Glutamatergic neuron (in vitro differentiated cells): ENCODE measurements at regions not wholly inside any gene's neighbourhood (a gene's known extent, or its start where the extent isn't known, plus 50 kb on each side); places are given as distances from the start of the nearest gene placed in this dataset.
A peak's percentile ranks its signal among the peaks of the same experiment; 100 is the strongest.

Experiments used
- DNase-seq: peaks from one replicate; pipeline ENCODE4 v3.0.0; 2022
- H3K27ac Mint-ChIP-seq: one replicate; pipeline ENCODE4 v1.8.0; 2020; ENCODE audit warnings: mild to moderate bottlenecking, mixed read lengths, inconsistent platforms; ENCODE audit not compliant: unreplicated experiment
- H3K27me3 Mint-ChIP-seq: one replicate; pipeline ENCODE4 v1.8.0; 2020; ENCODE audit warnings: mild to moderate bottlenecking, moderate library complexity, mixed read lengths, inconsistent platforms; ENCODE audit not compliant: unreplicated experiment
- H3K36me3 Mint-ChIP-seq: one replicate; pipeline ENCODE4 v1.8.0; 2020; ENCODE audit warnings: mild to moderate bottlenecking, mixed read lengths, inconsistent platforms; ENCODE audit not compliant: unreplicated experiment
- H3K4me1 Mint-ChIP-seq: one replicate; pipeline ENCODE4 v1.8.0; 2020; ENCODE audit warnings: mild to moderate bottlenecking, low read depth, mixed read lengths, inconsistent platforms; ENCODE audit not compliant: unreplicated experiment
- H3K4me3 Mint-ChIP-seq: one replicate; pipeline ENCODE4 v1.8.0; 2020; ENCODE audit warnings: mild to moderate bottlenecking, mixed read lengths, inconsistent platforms; ENCODE audit not compliant: unreplicated experiment
- H3K9me3 Mint-ChIP-seq: one replicate; pipeline ENCODE4 v1.8.0; 2020; ENCODE audit warnings: mild to moderate bottlenecking, moderate library complexity, mixed read lengths, inconsistent platforms; ENCODE audit not compliant: unreplicated experiment
- TF ChIP-seq, protein P1 (sequence below): fragments of 200-600 bp; sonication (generic); IDR thresholded peaks from one replicate; pipeline ENCODE4 v1.5.0; 2021; ENCODE audit not compliant: partially characterized antibody, unreplicated experiment

DNA sequence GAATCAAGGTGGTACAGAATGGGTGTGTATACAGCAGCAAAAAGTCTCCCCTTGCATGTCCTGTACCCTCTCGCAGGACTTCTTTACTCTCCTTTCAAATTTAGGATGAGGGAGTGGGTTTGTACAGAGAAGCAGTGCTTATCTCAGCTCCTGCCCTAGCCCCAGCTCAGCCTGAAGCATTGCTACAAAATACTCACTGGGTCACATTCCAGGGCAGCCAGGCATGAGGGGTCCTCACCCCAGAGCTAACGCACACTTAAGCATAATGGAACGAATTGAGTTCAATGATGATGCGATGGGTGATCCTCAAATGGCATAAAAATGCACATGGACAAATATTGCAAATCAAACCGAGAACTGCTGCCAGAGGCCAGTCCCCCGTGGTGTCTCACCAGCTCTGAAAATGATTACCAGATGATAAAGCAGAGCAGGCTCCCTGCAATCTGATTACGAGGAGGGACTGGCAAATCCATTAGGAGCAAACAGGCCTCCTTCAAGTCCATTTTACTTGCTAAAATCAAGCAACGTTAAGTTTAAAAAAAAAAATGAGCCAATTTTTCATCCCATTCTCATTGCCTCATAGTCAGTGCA is 231.6 kb upstream of the TAS2R1 start:
- Mint-ChIP-seq H3K9me3 (peaks cover 7% of the 10 kb centered on the region), H3K27me3 (peaks cover 3% of the 10 kb centered on the region), H3K4me3 (no peak overlapping the region), H3K4me1 (peaks cover 6% of the 10 kb centered on the region), H3K36me3 (peaks cover 24% of the 10 kb centered on the region), H3K27ac (no peak overlapping the region)
- TF ChIP-seq, protein P1, sequence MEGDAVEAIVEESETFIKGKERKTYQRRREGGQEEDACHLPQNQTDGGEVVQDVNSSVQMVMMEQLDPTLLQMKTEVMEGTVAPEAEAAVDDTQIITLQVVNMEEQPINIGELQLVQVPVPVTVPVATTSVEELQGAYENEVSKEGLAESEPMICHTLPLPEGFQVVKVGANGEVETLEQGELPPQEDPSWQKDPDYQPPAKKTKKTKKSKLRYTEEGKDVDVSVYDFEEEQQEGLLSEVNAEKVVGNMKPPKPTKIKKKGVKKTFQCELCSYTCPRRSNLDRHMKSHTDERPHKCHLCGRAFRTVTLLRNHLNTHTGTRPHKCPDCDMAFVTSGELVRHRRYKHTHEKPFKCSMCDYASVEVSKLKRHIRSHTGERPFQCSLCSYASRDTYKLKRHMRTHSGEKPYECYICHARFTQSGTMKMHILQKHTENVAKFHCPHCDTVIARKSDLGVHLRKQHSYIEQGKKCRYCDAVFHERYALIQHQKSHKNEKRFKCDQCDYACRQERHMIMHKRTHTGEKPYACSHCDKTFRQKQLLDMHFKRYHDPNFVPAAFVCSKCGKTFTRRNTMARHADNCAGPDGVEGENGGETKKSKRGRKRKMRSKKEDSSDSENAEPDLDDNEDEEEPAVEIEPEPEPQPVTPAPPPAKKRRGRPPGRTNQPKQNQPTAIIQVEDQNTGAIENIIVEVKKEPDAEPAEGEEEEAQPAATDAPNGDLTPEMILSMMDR = no peak
- no peak for DNase-seq

DNA sequence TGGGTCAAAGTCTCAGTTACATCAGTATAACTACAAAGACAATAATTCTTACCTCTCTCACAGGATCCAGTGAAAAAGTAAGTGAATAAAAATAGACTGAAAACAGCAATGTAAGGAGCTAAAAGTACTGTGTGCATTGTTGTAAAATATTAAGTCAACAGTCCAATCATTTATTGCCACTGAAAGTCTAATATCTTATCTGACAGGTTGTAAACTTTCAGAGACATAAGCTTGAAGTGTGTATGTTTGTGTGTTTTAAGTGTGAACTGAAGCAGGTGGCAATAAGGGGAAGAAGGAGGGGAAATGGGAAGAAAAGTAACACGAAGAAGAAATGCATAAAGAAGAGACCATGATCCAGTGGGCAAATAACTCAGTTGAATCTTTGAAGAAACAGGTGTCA is 229.7 kb upstream of the TAS2R1 start:
- DNase-seq = no peak

DNA sequence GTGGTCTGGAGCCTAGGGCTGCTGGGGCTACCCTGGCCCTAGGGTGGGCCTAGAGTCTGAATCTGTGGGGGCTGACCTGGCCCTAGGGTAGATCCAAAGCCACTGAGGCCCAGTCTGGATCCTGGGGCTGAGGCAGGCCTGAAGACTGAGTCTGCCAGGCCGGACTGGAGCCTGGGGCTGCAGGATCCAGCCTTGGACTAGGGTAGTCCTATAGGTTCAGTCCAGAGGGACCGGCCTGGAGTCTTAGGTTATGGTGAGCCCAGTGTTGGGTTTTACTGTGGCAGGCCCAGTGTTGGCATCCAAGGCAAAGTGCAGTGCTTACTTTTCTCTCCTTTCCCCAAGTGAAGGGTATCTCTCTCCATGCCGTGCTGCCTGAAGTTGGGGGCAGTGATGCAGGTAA is 227.9 kb upstream of the TAS2R1 start:
- peaks cover 2% of the 10 kb centered on the region for H3K27me3 Mint-ChIP-seq
- H3K4me1 Mint-ChIP-seq = peaks cover 6% of the 10 kb centered on the region
- H3K36me3 Mint-ChIP-seq = peaks cover 10% of the 10 kb centered on the region
- no peak for DNase-seq
- peaks cover 2% of the 10 kb centered on the region for H3K9me3 Mint-ChIP-seq
- TF ChIP-seq, protein P1 = no peak
- no peak overlapping the region for H3K27ac Mint-ChIP-seq
- no peak overlapping the region for H3K4me3 Mint-ChIP-seq

More for the DNA sequence above, 229.7 kb upstream of the TAS2R1 start:
- TF ChIP-seq, protein P1 = no peak
- peaks cover 2% of the 10 kb centered on the region for H3K9me3 Mint-ChIP-seq
- no peak overlapping the region for H3K4me3 Mint-ChIP-seq
- H3K27me3 Mint-ChIP-seq = peaks cover 2% of the 10 kb centered on the region
- peaks cover 13% of the 10 kb centered on the region for H3K36me3 Mint-ChIP-seq
- H3K4me1 Mint-ChIP-seq = peaks cover 6% of the 10 kb centered on the region
- H3K27ac Mint-ChIP-seq = peak overlapping the region; percentile 30

DNA sequence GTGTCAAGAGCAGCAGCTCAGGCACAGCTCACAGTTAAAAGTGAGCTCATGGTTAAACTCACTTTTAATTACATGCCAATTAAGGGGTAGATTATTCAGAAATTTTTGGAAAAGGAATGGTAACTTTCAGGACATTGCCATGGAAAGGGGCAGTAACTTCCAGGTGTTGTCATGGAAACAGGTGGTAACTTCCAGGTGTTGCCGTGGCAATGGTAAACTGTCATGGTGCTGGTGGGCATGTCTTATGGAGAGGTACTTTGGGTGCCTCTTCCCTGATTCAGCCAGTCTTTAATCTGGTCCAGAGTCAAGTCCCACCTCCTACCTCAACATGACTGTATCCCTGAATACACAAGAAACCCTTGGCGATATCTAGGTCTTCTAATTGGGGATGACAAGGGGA is 223.2 kb upstream of the TAS2R1 start:
- Mint-ChIP-seq H3K9me3 (peaks cover 2% of the 10 kb centered on the region), H3K4me3 (no peak overlapping the region), H3K4me1 (no peaks in the 10 kb centered on the region)

DNA sequence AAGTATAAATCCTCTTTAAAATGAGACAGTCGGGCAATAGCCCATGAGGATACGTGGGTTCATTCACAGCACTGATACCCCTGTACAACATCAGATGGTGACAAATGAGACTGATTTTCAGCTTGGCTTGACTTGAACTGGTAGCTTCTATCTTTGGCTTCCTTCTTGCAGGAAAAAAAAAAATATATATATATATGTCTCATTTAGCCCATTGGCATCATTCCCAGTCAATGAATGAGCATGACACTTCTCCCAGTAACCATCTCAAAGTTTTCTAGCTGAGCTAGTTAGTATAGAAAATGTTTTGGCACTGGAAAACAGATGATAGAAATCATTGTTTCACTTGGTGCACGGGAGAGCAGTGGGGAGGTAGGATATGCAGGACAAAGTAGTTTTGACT is 222.5 kb upstream of the TAS2R1 start:
- Mint-ChIP-seq H3K27ac (no peak overlapping the region), H3K27me3 (no peaks in the 10 kb centered on the region), H3K36me3 (peaks cover 17% of the 10 kb centered on the region), H3K4me1 (no peaks in the 10 kb centered on the region), H3K9me3 (peaks cover 2% of the 10 kb centered on the region), H3K4me3 (no peak overlapping the region)
- TF ChIP-seq, protein P1 = no peak
- no peak for DNase-seq

More for the DNA sequence above, 223.2 kb upstream of the TAS2R1 start:
- Mint-ChIP-seq H3K27ac (no peak overlapping the region), H3K36me3 (peaks cover 17% of the 10 kb centered on the region), H3K27me3 (no peaks in the 10 kb centered on the region)
- TF ChIP-seq, protein P1 = no peak
- DNase-seq = no peak
